ENCODE measurements at regions not wholly inside any gene's neighbourhood (a gene's known extent, or its start where the extent isn't known, plus 50 kb on each side); places are given as distances from the start of the nearest gene placed in this dataset.

- intact Hi-C loops (cut with micrococcal nuclease), result no loop called here
- DNase-seq (ENCODE audit: unreplicated experiment), result peak; percentile 50
- BruUV-seq (replicated peaks), result no TSS peak
- no peak overlapping the region for H3K27ac Mint-ChIP-seq (ENCODE audit: low read depth, unreplicated experiment)
- H3K9me3 Mint-ChIP-seq (ENCODE audit: unreplicated experiment), result no peaks in the 10 kb centered on the region
- ChIA-PET CTCF (interaction anchor here (0.9 to 1.8 kb wide), 4 partner anchors 9 to 330 kb away, joined by 3 to 7 read pairs (median 3); partner anchors contain the start of gene BARX2), POLR2A (interaction anchor here (0.5 to 1.0 kb wide), 2 partner anchors 8 to 20 kb away, joined by 3 to 4 read pairs; no protein-coding TSS in a partner anchor)
- H3K4me1 Mint-ChIP-seq (ENCODE audit: insufficient read depth, unreplicated experiment), result no peaks in the 10 kb centered on the region
- no peak overlapping the region for H3K4me3 Mint-ChIP-seq (ENCODE audit: unreplicated experiment)
- no peaks in the 10 kb centered on the region for H3K36me3 Mint-ChIP-seq (ENCODE audit: insufficient read depth, unreplicated experiment)
- TF ChIP-seq, protein P1, sequence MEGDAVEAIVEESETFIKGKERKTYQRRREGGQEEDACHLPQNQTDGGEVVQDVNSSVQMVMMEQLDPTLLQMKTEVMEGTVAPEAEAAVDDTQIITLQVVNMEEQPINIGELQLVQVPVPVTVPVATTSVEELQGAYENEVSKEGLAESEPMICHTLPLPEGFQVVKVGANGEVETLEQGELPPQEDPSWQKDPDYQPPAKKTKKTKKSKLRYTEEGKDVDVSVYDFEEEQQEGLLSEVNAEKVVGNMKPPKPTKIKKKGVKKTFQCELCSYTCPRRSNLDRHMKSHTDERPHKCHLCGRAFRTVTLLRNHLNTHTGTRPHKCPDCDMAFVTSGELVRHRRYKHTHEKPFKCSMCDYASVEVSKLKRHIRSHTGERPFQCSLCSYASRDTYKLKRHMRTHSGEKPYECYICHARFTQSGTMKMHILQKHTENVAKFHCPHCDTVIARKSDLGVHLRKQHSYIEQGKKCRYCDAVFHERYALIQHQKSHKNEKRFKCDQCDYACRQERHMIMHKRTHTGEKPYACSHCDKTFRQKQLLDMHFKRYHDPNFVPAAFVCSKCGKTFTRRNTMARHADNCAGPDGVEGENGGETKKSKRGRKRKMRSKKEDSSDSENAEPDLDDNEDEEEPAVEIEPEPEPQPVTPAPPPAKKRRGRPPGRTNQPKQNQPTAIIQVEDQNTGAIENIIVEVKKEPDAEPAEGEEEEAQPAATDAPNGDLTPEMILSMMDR (IDR thresholded peaks at IDR 0.05; ENCODE audit: unreplicated experiment), result no peak
- H3K27me3 Mint-ChIP-seq (ENCODE audit: insufficient read depth, unreplicated experiment), result peaks cover 61% of the 10 kb centered on the region
Measured at GRCh38 chr11:129694538-129694937, 121.1 kb upstream of the TMEM45B start.

GRCh38 chr11:129694966-129695365 is 120.7 kb upstream of the TMEM45B start:
- BruUV-seq (replicated peaks), result no TSS peak
- no peak overlapping the region for H3K27ac Mint-ChIP-seq (ENCODE audit: low read depth, unreplicated experiment)
- no peaks in the 10 kb centered on the region for H3K4me1 Mint-ChIP-seq (ENCODE audit: insufficient read depth, unreplicated experiment)
- DNase-seq (ENCODE audit: unreplicated experiment), result peak; percentile 34
- H3K27me3 Mint-ChIP-seq (ENCODE audit: insufficient read depth, unreplicated experiment), result peaks cover 61% of the 10 kb centered on the region
- no peak overlapping the region for H3K4me3 Mint-ChIP-seq (ENCODE audit: unreplicated experiment)
- ChIA-PET POLR2A (interaction anchor here (0.5 to 1.0 kb wide), 2 partner anchors 8 to 21 kb away, joined by 3 to 4 read pairs; no protein-coding TSS in a partner anchor), CTCF (interaction anchor here (0.7 to 1.8 kb wide), 9 partner anchors 8 to 323 kb away, joined by 3 to 7 read pairs (median 3); partner anchors contain the start of gene BARX2)
- intact Hi-C loops (cut with micrococcal nuclease), result loop anchor here (1.0 to 5.0 kb wide), 2 partner anchors 75 to 333 kb away; no protein-coding TSS in a partner anchor
- H3K9me3 Mint-ChIP-seq (ENCODE audit: unreplicated experiment), result no peaks in the 10 kb centered on the region
- H3K36me3 Mint-ChIP-seq (ENCODE audit: insufficient read depth, unreplicated experiment), result no peaks in the 10 kb centered on the region
- TF ChIP-seq, protein P1 (IDR thresholded peaks at IDR 0.05; ENCODE audit: unreplicated experiment), result no peak

- ChIA-PET CTCF (interaction anchor here (0.6 to 1.8 kb wide), 11 partner anchors 14 to 324 kb away, joined by 3 to 7 read pairs (median 4); partner anchors contain the start of gene BARX2), POLR2A (no interaction called here)
- Mint-ChIP-seq H3K4me3 (ENCODE audit: unreplicated experiment) (no peak overlapping the region), H3K27me3 (ENCODE audit: insufficient read depth, unreplicated experiment) (peaks cover 60% of the 10 kb centered on the region), H3K27ac (ENCODE audit: low read depth, unreplicated experiment) (no peak overlapping the region), H3K36me3 (ENCODE audit: insufficient read depth, unreplicated experiment) (no peaks in the 10 kb centered on the region), H3K4me1 (ENCODE audit: insufficient read depth, unreplicated experiment) (no peaks in the 10 kb centered on the region), H3K9me3 (ENCODE audit: unreplicated experiment) (no peaks in the 10 kb centered on the region)
- intact Hi-C loops (cut with micrococcal nuclease), result loop anchor here (1.0 to 5.0 kb wide), 4 partner anchors 55 to 333 kb away; no protein-coding TSS in a partner anchor
- TF ChIP-seq, protein P1 (IDR thresholded peaks at IDR 0.05; ENCODE audit: unreplicated experiment), result peak; percentile 84
- DNase-seq (ENCODE audit: unreplicated experiment), result peak; percentile 62
- BruUV-seq (replicated peaks), result no TSS peak
Measured at GRCh38 chr11:129695571-129696308, 119.9 kb upstream of the TMEM45B start.

- intact Hi-C loops (cut with micrococcal nuclease), result loop anchor here (1.0 to 5.0 kb wide), 3 partner anchors 54 to 334 kb away; no protein-coding TSS in a partner anchor
- Mint-ChIP-seq H3K36me3 (ENCODE audit: insufficient read depth, unreplicated experiment) (no peaks in the 10 kb centered on the region), H3K27me3 (ENCODE audit: insufficient read depth, unreplicated experiment) (peaks cover 57% of the 10 kb centered on the region), H3K4me3 (ENCODE audit: unreplicated experiment) (no peak overlapping the region), H3K27ac (ENCODE audit: low read depth, unreplicated experiment) (no peak overlapping the region), H3K9me3 (ENCODE audit: unreplicated experiment) (no peaks in the 10 kb centered on the region), H3K4me1 (ENCODE audit: insufficient read depth, unreplicated experiment) (no peaks in the 10 kb centered on the region)
- CTCF ChIA-PET, result interaction anchor here (0.5 to 2.5 kb wide), 9 partner anchors 13 to 320 kb away, joined by 3 to 16 read pairs (median 4); partner anchors contain the start of gene BARX2
- TF ChIP-seq, protein P1 (IDR thresholded peaks at IDR 0.05; ENCODE audit: unreplicated experiment), result no peak
- DNase-seq (ENCODE audit: unreplicated experiment), result no peak
- no TSS peak for BruUV-seq (replicated peaks)
- POLR2A ChIA-PET, result interaction anchor here (0.6 kb wide), 1 partner anchor 511 kb away, joined by 3 read pairs; no protein-coding TSS in a partner anchor
Measured at GRCh38 chr11:129696309-129696989, 119.2 kb upstream of the TMEM45B start.

All from MCF 10A (cell line).